ENCODE measurements at regions not wholly inside any gene's neighbourhood (a gene's known extent, or its start where the extent isn't known, plus 50 kb on each side); places are given as distances from the start of the nearest gene placed in this dataset.

GRCh38 chr1:67980028-67980427 lies 70.4 kb downstream of the DIRAS3 start:
- Histone ChIP-seq H3K9me2 (ENCODE audit: insufficient read depth) (no peaks in the 10 kb centered on the region), H4K20me1 (ENCODE audit: insufficient read depth) (no peaks in the 10 kb centered on the region), H3K36me3 (ENCODE audit: control insufficient read depth in 1 of 2, insufficient read depth in 2 of 2, low read length in 2 of 2) (no peaks in the 10 kb centered on the region), H3K4me2 (ENCODE audit: low read length) (peak overlapping the region; percentile 44; the same call in 1 of the 2 replicates), H3K9ac (ENCODE audit: low read length) (no peak overlapping the region), H3K9me3 (ENCODE audit: control insufficient read depth in 1 of 2, insufficient read depth in 1 of 2, low read depth in 1 of 2, low read length in 2 of 2) (no peaks in the 10 kb centered on the region), H3K27me3 (ENCODE audit: insufficient read depth, low read length) (no peaks in the 10 kb centered on the region), H3K79me2 (ENCODE audit: insufficient read depth, low read length) (no peaks in the 10 kb centered on the region), H3K4me1 (ENCODE audit: control insufficient read depth in 1 of 2, insufficient read depth in 2 of 2, low read length in 2 of 2) (peaks cover 10 to 21% of the 10 kb centered on the region in 2 experiments), H3K4me3 (replicated peaks in 1 of 2; ENCODE audit: low read depth in 1 of 2, low read length in 2 of 2) (no peak overlapping the region), H3K27ac (ENCODE audit: low read depth, low read length) (no peak overlapping the region), H2AFZ (ENCODE audit: low read depth, low read length, poor library complexity, severe bottlenecking) (no peak overlapping the region)
- POLR2A ChIA-PET: no interaction called here
- RAD21 ChIA-PET (ENCODE audit: low non-redundant PET in 1 of 2, low total read pairs in 2 of 2, uncharacterized antibody in 2 of 2, unreplicated experiment in 2 of 2): no interaction called here
- ATAC-seq (no peak), DNase-seq (ENCODE audit: low read depth, low spot score) (no peak)
- CTCF ChIA-PET: no interaction called here
- intact Hi-C loops (cut with micrococcal nuclease): no loop called here
- BruUV-seq (replicated peaks): no TSS peak
- TF ChIP-seq EGR1 (IDR thresholded peaks at IDR 0.05; ENCODE audit: low read depth) (no peak), SRF (IDR thresholded peaks at IDR 0.05; ENCODE audit: low read depth) (no peak), CEBPB (IDR thresholded peaks at IDR 0.05; ENCODE audit: low read depth) (no peak), SIN3A (IDR thresholded peaks at IDR 0.05; ENCODE audit: low read depth) (no peak), JUND (IDR thresholded peaks at IDR 0.05) (no peak), REST (IDR thresholded peaks at IDR 0.05; ENCODE audit: low read depth) (no peak), CBX3 (IDR thresholded peaks at IDR 0.05; ENCODE audit: low read depth) (no peak), ZNF274 (IDR thresholded peaks at IDR 0.05; ENCODE audit: low read depth, low read length) (no peak), ATF3 (IDR thresholded peaks at IDR 0.05) (no peak), TCF7L2 (IDR thresholded peaks at IDR 0.05; ENCODE audit: borderline replicate concordance, extremely low read depth, insufficient read depth, insufficient read length) (no peak), EZH2phosphoT487 (IDR thresholded peaks at IDR 0.05; ENCODE audit: borderline replicate concordance) (no peak), CTCF (IDR thresholded peaks at IDR 0.05 in 2 of 3, conservative IDR thresholded peaks at IDR 0.05 in 1 of 3; ENCODE audit: borderline replicate concordance in 1 of 3, insufficient read depth in 1 of 3, low read depth in 2 of 3, low read length in 2 of 3) (no peak), MAX (IDR thresholded peaks at IDR 0.05) (no peak), EZH2 (IDR thresholded peaks at IDR 0.05) (no peak), SP1 (IDR thresholded peaks at IDR 0.05; ENCODE audit: low read depth) (no peak), ZBTB33 (IDR thresholded peaks at IDR 0.05; ENCODE audit: extremely low read depth, insufficient replicate concordance, low read length) (no peak), POLR2A (IDR thresholded peaks at IDR 0.05; ENCODE audit: borderline replicate concordance, extremely low read depth, insufficient read depth, insufficient read length) (no peak), POLR2AphosphoS5 (IDR thresholded peaks at IDR 0.05; ENCODE audit: low read depth, low read length) (no peak), YY1 (IDR thresholded peaks at IDR 0.05; ENCODE audit: extremely low read depth, insufficient replicate concordance, low read depth, low read length) (no peak), ELF1 (IDR thresholded peaks at IDR 0.05; ENCODE audit: borderline replicate concordance, low read depth) (no peak)
